NB4 (cell line): ENCODE measurements at regions not wholly inside any gene's neighbourhood (a gene's known extent, or its start where the extent isn't known, plus 50 kb on each side); places are given as distances from the start of the nearest gene placed in this dataset.
A peak's percentile ranks its signal among the peaks of the same experiment; 100 is the strongest.

Experiments used
- MYC ChIP-seq: IDR thresholded peaks from 2 replicates; pipeline ENCODE4 v1.6.1; 2011; ENCODE audit warnings: low read depth, low read length
- POLR2A ChIP-seq: IDR thresholded peaks from 2 replicates; pipeline ENCODE4 v1.6.1; 2011; ENCODE audit warnings: mild to moderate bottlenecking; ENCODE audit not compliant: insufficient read length; ENCODE audit errors: extremely low read depth
- TF ChIP-seq, protein P1 (sequence below): IDR thresholded peaks from one replicate; pipeline ENCODE4 v1.5.1; 2012; ENCODE audit warnings: low read depth, low read length

DNA sequence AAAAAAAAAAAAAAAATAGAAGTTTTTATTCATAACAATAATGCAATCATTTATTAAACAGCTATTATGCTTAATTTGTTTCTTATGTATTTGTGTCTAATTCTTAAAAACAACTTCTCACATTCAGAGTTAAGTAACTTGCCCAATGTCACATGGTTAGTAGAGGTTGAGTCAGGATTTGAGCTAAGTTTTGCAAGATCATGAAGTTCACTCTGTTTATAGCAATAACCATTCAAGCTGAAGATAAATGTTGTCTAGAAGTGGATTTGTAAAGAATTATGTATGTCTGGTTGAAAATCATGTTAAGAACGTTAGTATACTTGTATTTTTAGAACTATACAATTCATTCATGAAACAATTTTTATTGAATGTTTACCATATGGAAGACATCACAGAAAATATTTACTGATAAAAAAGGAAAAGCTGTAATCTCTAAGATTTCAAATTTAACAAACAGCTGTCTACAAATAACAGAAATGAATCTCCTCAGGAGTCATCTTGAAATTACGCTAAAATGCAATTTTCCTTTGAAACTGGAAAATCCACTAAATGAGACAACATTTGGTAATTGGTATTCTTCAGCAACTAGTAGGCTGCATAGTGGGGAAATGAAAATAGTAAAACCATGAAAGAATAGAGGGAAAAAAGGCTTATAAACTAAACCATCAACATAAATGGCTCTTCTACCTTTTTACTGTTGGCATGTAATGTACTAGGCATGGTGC, 70.5 kb upstream of the AHR start:
- no peak for TF ChIP-seq POLR2A
- TF ChIP-seq, protein P1, sequence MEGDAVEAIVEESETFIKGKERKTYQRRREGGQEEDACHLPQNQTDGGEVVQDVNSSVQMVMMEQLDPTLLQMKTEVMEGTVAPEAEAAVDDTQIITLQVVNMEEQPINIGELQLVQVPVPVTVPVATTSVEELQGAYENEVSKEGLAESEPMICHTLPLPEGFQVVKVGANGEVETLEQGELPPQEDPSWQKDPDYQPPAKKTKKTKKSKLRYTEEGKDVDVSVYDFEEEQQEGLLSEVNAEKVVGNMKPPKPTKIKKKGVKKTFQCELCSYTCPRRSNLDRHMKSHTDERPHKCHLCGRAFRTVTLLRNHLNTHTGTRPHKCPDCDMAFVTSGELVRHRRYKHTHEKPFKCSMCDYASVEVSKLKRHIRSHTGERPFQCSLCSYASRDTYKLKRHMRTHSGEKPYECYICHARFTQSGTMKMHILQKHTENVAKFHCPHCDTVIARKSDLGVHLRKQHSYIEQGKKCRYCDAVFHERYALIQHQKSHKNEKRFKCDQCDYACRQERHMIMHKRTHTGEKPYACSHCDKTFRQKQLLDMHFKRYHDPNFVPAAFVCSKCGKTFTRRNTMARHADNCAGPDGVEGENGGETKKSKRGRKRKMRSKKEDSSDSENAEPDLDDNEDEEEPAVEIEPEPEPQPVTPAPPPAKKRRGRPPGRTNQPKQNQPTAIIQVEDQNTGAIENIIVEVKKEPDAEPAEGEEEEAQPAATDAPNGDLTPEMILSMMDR, result no peak
- peak; percentile 29; the same call in 1 of the 2 replicates for TF ChIP-seq MYC
